DND-41 (cell line): ENCODE measurements at regions not wholly inside any gene's neighbourhood (a gene's known extent, or its start where the extent isn't known, plus 50 kb on each side); places are given as distances from the start of the nearest gene placed in this dataset.

ENCODE experiments used
- CTCF ChIP-seq: IDR thresholded peaks from 2 replicates; pipeline ENCODE4 v1.5.1; 2012; ENCODE audit warnings: borderline replicate concordance, low read length, moderate library complexity, mild to moderate bottlenecking; ENCODE audit not compliant: poor library complexity, severe bottlenecking; ENCODE audit errors: extremely low read depth
- EZH2 ChIP-seq: IDR thresholded peaks from 3 replicates; pipeline ENCODE4 v1.6.1; 2012; ENCODE audit warnings: borderline replicate concordance, low read depth, mild to moderate bottlenecking, moderate library complexity, low read length, inconsistent platforms; ENCODE audit not compliant: severe bottlenecking

GRCh38 chr5:75922480-75922879, 160.7 kb upstream of the SV2C start:
- TF ChIP-seq CTCF, result no peak
- no peak for TF ChIP-seq EZH2
